IMR-90 (cell line): ENCODE measurements at regions not wholly inside any gene's neighbourhood (a gene's known extent, or its start where the extent isn't known, plus 50 kb on each side); places are given as distances from the start of the nearest gene placed in this dataset.

Experiments
- ATAC-seq: fragments of 200-7000 bp; cut with Tn5 transposase; 2 replicates; pipeline ENCODE4 v1.9.1; 2020; ENCODE audit warnings: low read depth, mild to moderate bottlenecking, moderate library complexity
- BruUV-seq: library from RNA; stranded (reverse); fragments of 400-500 nt; replicated peaks from 2 replicates; lab custom pipeline; 2021; lab: Mats Ljungman, UMichigan
- CTCF ChIA-PET: fragments of 300-600 bp; formaldehyde crosslinking; extraction: SDS; loops from one replicate; lab custom pipeline; 2021; ENCODE audit warnings: antibody characterized with exemption; lab: Yijun Ruan, JAX
- POLR2A ChIA-PET: fragments of 300-600 bp; sonication (Branson Sonifier 250); formaldehyde crosslinking; loops from one replicate; lab custom pipeline; 2022; ENCODE audit warnings: antibody characterized with exemption; ENCODE audit not compliant: unreplicated experiment; lab: Charles Lee
- DNase-seq: peaks from one replicate; pipeline ENCODE4 v3.0.0; 2013
- H2AFZ ChIP-seq: replicated peaks from 2 replicates; pipeline ENCODE3; 2013; ENCODE audit warnings: low read length, mild to moderate bottlenecking; ENCODE audit not compliant: poor library complexity
- H2AK5ac ChIP-seq: 2 replicates; pipeline ENCODE4 v1.6.1; 2013; ENCODE audit warnings: low read depth, low read length, inconsistent platforms
- H2AK9ac ChIP-seq: replicated peaks from 2 replicates; pipeline ENCODE3; 2013; ENCODE audit warnings: mild to moderate bottlenecking, low read depth, low read length, moderate library complexity; ENCODE audit not compliant: poor library complexity
- H2BK120ac ChIP-seq: 2 replicates; pipeline ENCODE4 v1.6.1; 2013; ENCODE audit warnings: low read depth, low read length, inconsistent platforms
- H2BK15ac ChIP-seq: 3 replicates; pipeline ENCODE4 v1.6.1; 2013; ENCODE audit warnings: low read depth, low read length, inconsistent platforms
- H2BK20ac ChIP-seq: 2 replicates; pipeline ENCODE4 v1.6.1; 2013; ENCODE audit warnings: low read depth, mild to moderate bottlenecking, inconsistent platforms, low read length, moderate library complexity
- H2BK5ac ChIP-seq: 2 replicates; pipeline ENCODE4 v1.6.1; 2013; ENCODE audit warnings: mild to moderate bottlenecking, low read depth, low read length, inconsistent platforms; ENCODE audit not compliant: poor library complexity, severe bottlenecking
- H3K14ac ChIP-seq: replicated peaks from 2 replicates; pipeline ENCODE4 v1.6.1; 2013; ENCODE audit warnings: low read depth, low read length, inconsistent platforms
- H3K18ac ChIP-seq: 2 replicates; pipeline ENCODE4 v1.6.1; 2013; ENCODE audit warnings: low read depth, low read length, control low read depth
- H3K23ac ChIP-seq: 2 replicates; pipeline ENCODE4 v1.6.1; 2013; ENCODE audit warnings: low read depth, low read length, inconsistent platforms
- H3K27ac ChIP-seq: 2 replicates; pipeline ENCODE4 v1.5.1; 2013; ENCODE audit warnings: mild to moderate bottlenecking, control low read depth, low read length; ENCODE audit not compliant: insufficient read depth
- H3K27me3 ChIP-seq: 2 replicates; pipeline ENCODE4 v1.6.1; 2013; ENCODE audit warnings: low read length; ENCODE audit not compliant: control insufficient read depth, insufficient read depth
- H3K36me3 ChIP-seq: 2 replicates; pipeline ENCODE4 v1.6.1; 2013; ENCODE audit warnings: low read length, mixed read lengths; ENCODE audit not compliant: control insufficient read depth, insufficient read depth
- H3K4ac ChIP-seq: 2 replicates; pipeline ENCODE4 v1.6.1; 2013; ENCODE audit warnings: low read depth, low read length, inconsistent platforms
- H3K4me1 ChIP-seq: 2 replicates; pipeline ENCODE4 v1.6.1; 2013; ENCODE audit warnings: low read length, mixed read lengths; ENCODE audit not compliant: control insufficient read depth, insufficient read depth
- H3K4me2 ChIP-seq: 2 replicates; pipeline ENCODE4 v1.6.1; 2013; ENCODE audit warnings: low read depth, mild to moderate bottlenecking, control low read depth, low read length, moderate library complexity
- H3K4me3 ChIP-seq: 2 replicates; pipeline ENCODE4 v1.5.1; 2013; ENCODE audit warnings: low read depth, mild to moderate bottlenecking, control low read depth, low read length, moderate library complexity; ENCODE audit not compliant: insufficient read depth
- H3K56ac ChIP-seq: 2 replicates; pipeline ENCODE4 v1.6.1; 2013; ENCODE audit warnings: low read length, inconsistent platforms; ENCODE audit not compliant: insufficient read depth; ENCODE audit errors: extremely low read depth
- H3K79me1 ChIP-seq, 2 experiments: 2 replicates each; pipeline ENCODE4 v1.6.1; 2013; ENCODE audit warnings: low read length in 2 of 2, inconsistent platforms in 1 of 2, low read depth in 1 of 2
- H3K9ac ChIP-seq: 2 replicates; pipeline ENCODE4 v1.6.1; 2013; ENCODE audit warnings: low read depth, low read length, control low read depth
- H3K9me1 ChIP-seq: 2 replicates; pipeline ENCODE4 v1.6.1; 2013; ENCODE audit warnings: low read length, inconsistent platforms; ENCODE audit not compliant: insufficient read depth
- H3K9me3 ChIP-seq: 2 replicates; pipeline ENCODE4 v1.6.1; 2013; ENCODE audit warnings: low read length; ENCODE audit not compliant: control insufficient read depth, insufficient read depth
- H4K20me1 ChIP-seq: 2 replicates; pipeline ENCODE4 v1.6.1; 2013; ENCODE audit warnings: low read length, inconsistent platforms; ENCODE audit not compliant: insufficient read depth
- H4K5ac ChIP-seq: 2 replicates; pipeline ENCODE4 v1.6.1; 2013; ENCODE audit warnings: mild to moderate bottlenecking, low read depth, low read length, control low read depth
- H4K8ac ChIP-seq, 2 experiments: 2 replicates each; pipeline ENCODE4 v1.6.1; 2013; ENCODE audit warnings: low read depth in 2 of 2, low read length in 2 of 2, control low read depth in 1 of 2, inconsistent platforms in 1 of 2
- H4K91ac ChIP-seq: 2 replicates; pipeline ENCODE4 v1.6.1; 2013; ENCODE audit warnings: low read depth, low read length, inconsistent platforms; ENCODE audit not compliant: insufficient read depth
- BHLHE40 ChIP-seq: fragments of 150-350 bp; IDR thresholded peaks from 2 replicates; pipeline ENCODE4 v1.6.1; 2016; ENCODE audit warnings: mild to moderate bottlenecking, low read depth, low read length
- CEBPB ChIP-seq: IDR thresholded peaks from 2 replicates; pipeline ENCODE4 v1.6.1; 2012; ENCODE audit warnings: low read depth, low read length, improper control_type of control experiment
- CHD1 ChIP-seq: IDR thresholded peaks from 2 replicates; pipeline ENCODE4 v1.6.1; 2012; ENCODE audit warnings: low read depth, low read length, improper control_type of control experiment
- FOS ChIP-seq: fragments of 150-350 bp; IDR thresholded peaks from 2 replicates; pipeline ENCODE4 v1.6.1; 2016; ENCODE audit warnings: low read depth, low read length
- MAFK ChIP-seq: IDR thresholded peaks from 2 replicates; pipeline ENCODE4 v1.6.1; 2012; ENCODE audit warnings: low read depth, low read length, improper control_type of control experiment
- MAZ ChIP-seq: IDR thresholded peaks from 2 replicates; pipeline ENCODE4 v1.6.1; 2012; ENCODE audit warnings: low read depth, mild to moderate bottlenecking, low read length, improper control_type of control experiment, moderate library complexity, borderline replicate concordance
- MXI1 ChIP-seq: IDR thresholded peaks from 2 replicates; pipeline ENCODE4 v1.6.1; 2012; ENCODE audit warnings: low read depth, mild to moderate bottlenecking, low read length, moderate library complexity, borderline replicate concordance
- NFE2L2 ChIP-seq: fragments of 150-350 bp; IDR thresholded peaks from 2 replicates; pipeline ENCODE4 v1.6.1; 2016; ENCODE audit warnings: low read depth, mild to moderate bottlenecking, low read length
- POLR2A ChIP-seq: IDR thresholded peaks from 2 replicates; pipeline ENCODE4 v1.6.1; 2012; ENCODE audit warnings: mild to moderate bottlenecking, low read depth, low read length
- RAD21 ChIP-seq: IDR thresholded peaks from 2 replicates; pipeline ENCODE4 v1.6.1; 2012; ENCODE audit warnings: low read length, improper control_type of control experiment
- RCOR1 ChIP-seq: IDR thresholded peaks from 2 replicates; pipeline ENCODE4 v1.6.1; 2012; ENCODE audit warnings: mild to moderate bottlenecking, low read length, improper control_type of control experiment; ENCODE audit not compliant: insufficient replicate concordance
- RFX5 ChIP-seq: IDR thresholded peaks from 2 replicates; pipeline ENCODE4 v1.8.0; 2012; ENCODE audit warnings: low read depth, mild to moderate bottlenecking, low read length, moderate library complexity
- SMC3 ChIP-seq: fragments of 150-350 bp; IDR thresholded peaks from 2 replicates; pipeline ENCODE4 v1.6.1; 2016; ENCODE audit warnings: low read depth, mild to moderate bottlenecking, antibody characterized with exemption, low read length, moderate library complexity
- WGBS, 2 experiments: methylation state at CpG; one replicate each; pipeline versions ENCODE4 v1.1.5 to v1.1.7; 2013; ENCODE audit warnings: missing lambda C conversion rate in 2 of 2; ENCODE audit not compliant: insufficient read length in 1 of 2; ENCODE audit errors: extremely low coverage in 2 of 2; 5-methylcytosine and 5-hydroxymethylcytosine counted together
- dilution Hi-C: fragments of 300-500 bp; cut with HindIII; formaldehyde crosslinking; loops from one replicate; pipeline ENCODE4 v1.14.3; 2018; ENCODE audit warnings: low sequenced_read_pairs; ENCODE audit not compliant: unreplicated experiment
- in situ Hi-C: fragments of 300-500 bp; cut with MboI; formaldehyde crosslinking; loops from 3 replicates; pipeline ENCODE4 v1.14.3; 2019; ENCODE audit warnings: low sequenced_read_pairs, inconsistent platforms, mixed read lengths
- intact Hi-C: fragments of 100-400 bp; cut with micrococcal nuclease; formaldehyde crosslinking; loops from 2 replicates; pipeline ENCODE4 v1.10.0; 2022
- TF ChIP-seq, protein P1 (sequence below): fragments of 150-350 bp; IDR thresholded peaks from 2 replicates; pipeline ENCODE4 v1.6.1; 2017; ENCODE audit warnings: mild to moderate bottlenecking, antibody characterized with exemption, low read length, low read depth
- TF ChIP-seq, protein P2 (sequence below): conservative IDR thresholded peaks from 2 replicates; pipeline ENCODE4 v1.5.1; 2012; ENCODE audit warnings: mild to moderate bottlenecking, low read depth, low read length, improper control_type of control experiment
- TF ChIP-seq, protein P3 (sequence below): fragments of 150-350 bp; IDR thresholded peaks from 2 replicates; pipeline ENCODE4 v1.6.1; 2016; ENCODE audit warnings: low read depth, mild to moderate bottlenecking, low read length, moderate library complexity, borderline replicate concordance

DNA sequence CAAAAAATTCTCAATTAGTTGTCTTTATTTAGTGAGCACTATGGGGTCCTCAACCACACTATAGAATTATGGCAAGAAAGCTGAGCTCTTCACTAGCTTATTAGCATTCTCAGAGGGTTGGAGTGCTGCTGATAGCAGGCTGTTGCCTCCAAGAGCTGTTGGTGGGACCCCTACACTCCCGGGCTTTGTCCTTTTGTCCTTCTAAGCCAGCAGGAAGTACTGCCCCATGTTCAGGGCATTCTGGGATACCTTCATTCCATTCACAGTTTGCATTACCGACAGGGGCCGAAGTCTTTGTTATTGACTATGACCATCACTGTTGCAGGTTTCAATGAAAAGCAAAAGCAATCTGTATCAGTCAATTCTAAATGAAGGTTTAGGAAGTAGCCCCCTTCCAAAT lies 89.5 kb upstream of the OTX2 start:
- no peak overlapping the region for H3K18ac ChIP-seq
- no peak overlapping the region for H2BK15ac ChIP-seq
- H3K9me1 ChIP-seq: no peaks in the 10 kb centered on the region
- no peaks in the 10 kb centered on the region for H3K27me3 ChIP-seq
- H3K14ac ChIP-seq: no peak overlapping the region
- H4K91ac ChIP-seq: no peak overlapping the region
- H3K36me3 ChIP-seq: no peaks in the 10 kb centered on the region
- H4K8ac ChIP-seq: no peak overlapping the region
- no peak overlapping the region for H2BK120ac ChIP-seq
- no peak overlapping the region for H3K23ac ChIP-seq
- no peak overlapping the region for H3K9ac ChIP-seq
- H2AFZ ChIP-seq: no peak overlapping the region
- in situ Hi-C loops: no loop called here
- H2AK9ac ChIP-seq: no peak overlapping the region
- no peak for TF ChIP-seq RAD21
- TF ChIP-seq MAFK: no peak
- TF ChIP-seq SMC3: no peak
- TF ChIP-seq, protein P1, sequence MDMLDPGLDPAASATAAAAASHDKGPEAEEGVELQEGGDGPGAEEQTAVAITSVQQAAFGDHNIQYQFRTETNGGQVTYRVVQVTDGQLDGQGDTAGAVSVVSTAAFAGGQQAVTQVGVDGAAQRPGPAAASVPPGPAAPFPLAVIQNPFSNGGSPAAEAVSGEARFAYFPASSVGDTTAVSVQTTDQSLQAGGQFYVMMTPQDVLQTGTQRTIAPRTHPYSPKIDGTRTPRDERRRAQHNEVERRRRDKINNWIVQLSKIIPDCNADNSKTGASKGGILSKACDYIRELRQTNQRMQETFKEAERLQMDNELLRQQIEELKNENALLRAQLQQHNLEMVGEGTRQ: no peak
- TF ChIP-seq, protein P2, sequence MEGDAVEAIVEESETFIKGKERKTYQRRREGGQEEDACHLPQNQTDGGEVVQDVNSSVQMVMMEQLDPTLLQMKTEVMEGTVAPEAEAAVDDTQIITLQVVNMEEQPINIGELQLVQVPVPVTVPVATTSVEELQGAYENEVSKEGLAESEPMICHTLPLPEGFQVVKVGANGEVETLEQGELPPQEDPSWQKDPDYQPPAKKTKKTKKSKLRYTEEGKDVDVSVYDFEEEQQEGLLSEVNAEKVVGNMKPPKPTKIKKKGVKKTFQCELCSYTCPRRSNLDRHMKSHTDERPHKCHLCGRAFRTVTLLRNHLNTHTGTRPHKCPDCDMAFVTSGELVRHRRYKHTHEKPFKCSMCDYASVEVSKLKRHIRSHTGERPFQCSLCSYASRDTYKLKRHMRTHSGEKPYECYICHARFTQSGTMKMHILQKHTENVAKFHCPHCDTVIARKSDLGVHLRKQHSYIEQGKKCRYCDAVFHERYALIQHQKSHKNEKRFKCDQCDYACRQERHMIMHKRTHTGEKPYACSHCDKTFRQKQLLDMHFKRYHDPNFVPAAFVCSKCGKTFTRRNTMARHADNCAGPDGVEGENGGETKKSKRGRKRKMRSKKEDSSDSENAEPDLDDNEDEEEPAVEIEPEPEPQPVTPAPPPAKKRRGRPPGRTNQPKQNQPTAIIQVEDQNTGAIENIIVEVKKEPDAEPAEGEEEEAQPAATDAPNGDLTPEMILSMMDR: no peak
- TF ChIP-seq MAZ: no peak
- TF ChIP-seq CHD1: no peak
- TF ChIP-seq FOS: no peak
- TF ChIP-seq NFE2L2: no peak
- no peak for TF ChIP-seq MXI1
- no peak for TF ChIP-seq CEBPB
- TF ChIP-seq, protein P3, sequence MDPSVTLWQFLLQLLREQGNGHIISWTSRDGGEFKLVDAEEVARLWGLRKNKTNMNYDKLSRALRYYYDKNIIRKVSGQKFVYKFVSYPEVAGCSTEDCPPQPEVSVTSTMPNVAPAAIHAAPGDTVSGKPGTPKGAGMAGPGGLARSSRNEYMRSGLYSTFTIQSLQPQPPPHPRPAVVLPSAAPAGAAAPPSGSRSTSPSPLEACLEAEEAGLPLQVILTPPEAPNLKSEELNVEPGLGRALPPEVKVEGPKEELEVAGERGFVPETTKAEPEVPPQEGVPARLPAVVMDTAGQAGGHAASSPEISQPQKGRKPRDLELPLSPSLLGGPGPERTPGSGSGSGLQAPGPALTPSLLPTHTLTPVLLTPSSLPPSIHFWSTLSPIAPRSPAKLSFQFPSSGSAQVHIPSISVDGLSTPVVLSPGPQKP: no peak
- no peak for TF ChIP-seq BHLHE40
- no peak for TF ChIP-seq POLR2A
- no peak for TF ChIP-seq RFX5
- no peak for TF ChIP-seq RCOR1
- no peak overlapping the region for H3K4ac ChIP-seq
- no peak for ATAC-seq
- no peak overlapping the region for H4K5ac ChIP-seq
- H2AK5ac ChIP-seq: no peak overlapping the region
- BruUV-seq: no TSS peak
- H3K56ac ChIP-seq: no peak overlapping the region
- H3K4me3 ChIP-seq: no peak overlapping the region
- no peak overlapping the region for H2BK20ac ChIP-seq
- no peak overlapping the region for H3K4me2 ChIP-seq
- H4K20me1 ChIP-seq: no peaks in the 10 kb centered on the region
- ChIA-PET CTCF (no interaction called here), POLR2A (no interaction called here)
- dilution Hi-C loops: no loop called here
- DNase-seq: no peak
- H3K9me3 ChIP-seq: no peaks in the 10 kb centered on the region
- H3K27ac ChIP-seq: no peak overlapping the region
- H3K79me1 ChIP-seq: no peaks in the 10 kb centered on the region
- intact Hi-C loops: no loop called here
- no CpG with 5 or more reads among the region's 3 CpGs for WGBS, 2 experiments
- no peak overlapping the region for H2BK5ac ChIP-seq
- H3K4me1 ChIP-seq: no peaks in the 10 kb centered on the region
